ENCODE measurements at regions not wholly inside any gene's neighbourhood (a gene's known extent, or its start where the extent isn't known, plus 50 kb on each side); places are given as distances from the start of the nearest gene placed in this dataset.

DNA sequence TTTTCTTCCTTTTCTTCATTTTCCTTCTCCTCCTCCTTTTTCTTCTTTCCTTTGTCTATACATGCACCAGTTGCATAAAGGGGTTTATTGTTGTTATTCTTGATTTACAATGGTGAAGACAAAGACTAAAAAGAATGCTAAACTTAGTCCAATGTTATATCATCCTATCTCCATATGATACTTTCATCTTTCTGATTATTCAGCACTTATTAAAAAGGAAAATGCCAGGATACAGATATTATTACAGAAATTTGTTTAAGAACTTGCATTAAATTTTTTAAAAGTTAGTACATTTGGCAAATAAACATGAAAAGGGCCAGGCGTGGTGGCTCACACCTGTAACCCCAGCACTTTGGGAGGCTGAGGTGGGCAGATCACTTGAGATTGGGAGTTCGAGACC lies 1074.9 kb downstream of the EFNA5 start:
- Histone ChIP-seq H3K9me3 (no peaks in the 10 kb centered on the region), H3K27ac (no peak overlapping the region), H3K36me3 (ENCODE audit: insufficient read depth in 1 of 2, low read depth in 1 of 2) (no peaks in the 10 kb centered on the region), H3K27me3 (ENCODE audit: insufficient read depth in 3 of 3, low read length in 2 of 3) (no peaks in the 10 kb centered on the region), H3K4me3 (no peak overlapping the region), H3K4me1 (no peaks in the 10 kb centered on the region)
- no peak for ATAC-seq
- WGBS, 3 donors = 90 to 98% (median 93%) methylated on average over 2 of the region's 2 CpGs
- intact Hi-C loops (cut with DNase I) = no loop called here
- no peak for DNase-seq
- TF ChIP-seq, protein P1, sequence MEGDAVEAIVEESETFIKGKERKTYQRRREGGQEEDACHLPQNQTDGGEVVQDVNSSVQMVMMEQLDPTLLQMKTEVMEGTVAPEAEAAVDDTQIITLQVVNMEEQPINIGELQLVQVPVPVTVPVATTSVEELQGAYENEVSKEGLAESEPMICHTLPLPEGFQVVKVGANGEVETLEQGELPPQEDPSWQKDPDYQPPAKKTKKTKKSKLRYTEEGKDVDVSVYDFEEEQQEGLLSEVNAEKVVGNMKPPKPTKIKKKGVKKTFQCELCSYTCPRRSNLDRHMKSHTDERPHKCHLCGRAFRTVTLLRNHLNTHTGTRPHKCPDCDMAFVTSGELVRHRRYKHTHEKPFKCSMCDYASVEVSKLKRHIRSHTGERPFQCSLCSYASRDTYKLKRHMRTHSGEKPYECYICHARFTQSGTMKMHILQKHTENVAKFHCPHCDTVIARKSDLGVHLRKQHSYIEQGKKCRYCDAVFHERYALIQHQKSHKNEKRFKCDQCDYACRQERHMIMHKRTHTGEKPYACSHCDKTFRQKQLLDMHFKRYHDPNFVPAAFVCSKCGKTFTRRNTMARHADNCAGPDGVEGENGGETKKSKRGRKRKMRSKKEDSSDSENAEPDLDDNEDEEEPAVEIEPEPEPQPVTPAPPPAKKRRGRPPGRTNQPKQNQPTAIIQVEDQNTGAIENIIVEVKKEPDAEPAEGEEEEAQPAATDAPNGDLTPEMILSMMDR (IDR thresholded peaks at IDR 0.05) = no peak

DNA sequence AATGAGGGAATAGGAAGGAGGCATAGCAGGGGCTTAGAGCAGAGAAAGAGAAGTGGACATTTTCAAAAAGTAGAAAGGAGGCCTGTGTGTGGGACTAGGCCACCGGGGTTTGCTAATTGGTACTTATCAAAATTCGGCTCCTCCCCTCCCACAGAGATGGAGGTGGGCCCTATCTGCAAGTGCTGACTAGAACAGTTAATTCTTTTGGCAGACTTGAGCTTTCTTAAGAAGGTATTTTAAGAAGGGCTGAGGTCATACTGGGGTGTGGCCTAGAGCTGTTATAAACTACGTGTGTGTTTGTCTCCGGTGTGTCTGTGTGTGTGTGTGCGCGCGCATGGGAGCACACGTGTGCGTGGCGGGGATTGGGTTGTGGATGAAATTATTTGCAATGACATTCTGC lies 1086.5 kb downstream of the EFNA5 start:
- ATAC-seq = no peak
- 78 to 84% (median 84%) methylated on average over 10 of the region's 10 CpGs for WGBS, 3 donors
- Histone ChIP-seq H3K36me3 (ENCODE audit: insufficient read depth in 1 of 2, low read depth in 1 of 2) (no peaks in the 10 kb centered on the region), H3K4me3 (no peak overlapping the region), H3K27ac (no peak overlapping the region), H3K9me3 (no peaks in the 10 kb centered on the region), H3K27me3 (ENCODE audit: insufficient read depth in 3 of 3, low read length in 2 of 3) (no peaks in the 10 kb centered on the region), H3K4me1 (no peaks in the 10 kb centered on the region)
- intact Hi-C loops (cut with DNase I) = no loop called here
- no peak for DNase-seq
- TF ChIP-seq, protein P1 (IDR thresholded peaks at IDR 0.05) = no peak

DNA sequence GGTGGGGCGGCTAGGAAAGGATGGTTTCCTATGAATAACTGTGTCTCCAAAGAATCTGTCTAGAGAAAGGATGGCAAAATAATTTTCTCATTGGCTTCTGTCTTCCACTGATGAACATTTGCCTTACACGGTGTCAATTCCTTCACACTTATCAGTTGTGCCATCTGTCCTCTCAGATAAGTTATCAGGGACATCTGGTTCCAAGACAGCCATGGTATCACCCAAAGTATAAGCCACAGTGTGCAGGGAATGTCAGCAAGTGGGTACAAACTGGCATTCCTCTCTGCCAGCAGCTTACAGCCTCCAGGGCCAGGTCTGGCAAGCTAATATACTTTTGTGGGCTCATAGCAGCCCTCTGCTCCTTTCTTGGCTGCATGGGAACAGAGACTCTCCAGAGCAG lies 1092.0 kb downstream of the EFNA5 start:
- H3K27me3 ChIP-seq (ENCODE audit: insufficient read depth in 3 of 3, low read length in 2 of 3) = no peaks in the 10 kb centered on the region
- TF ChIP-seq, protein P1 (IDR thresholded peaks at IDR 0.05) = no peak
- no peak overlapping the region for H3K4me3 ChIP-seq
- no peak for ATAC-seq
- WGBS, 3 donors = 71 to 82% (median 78%) methylated on average over 2 of the region's 2 CpGs
- DNase-seq = no peak
- intact Hi-C loops (cut with DNase I) = no loop called here
- H3K9me3 ChIP-seq = no peaks in the 10 kb centered on the region
- no peaks in the 10 kb centered on the region for H3K4me1 ChIP-seq
- H3K36me3 ChIP-seq (ENCODE audit: insufficient read depth in 1 of 2, low read depth in 1 of 2) = no peaks in the 10 kb centered on the region
- H3K27ac ChIP-seq = no peak overlapping the region

DNA sequence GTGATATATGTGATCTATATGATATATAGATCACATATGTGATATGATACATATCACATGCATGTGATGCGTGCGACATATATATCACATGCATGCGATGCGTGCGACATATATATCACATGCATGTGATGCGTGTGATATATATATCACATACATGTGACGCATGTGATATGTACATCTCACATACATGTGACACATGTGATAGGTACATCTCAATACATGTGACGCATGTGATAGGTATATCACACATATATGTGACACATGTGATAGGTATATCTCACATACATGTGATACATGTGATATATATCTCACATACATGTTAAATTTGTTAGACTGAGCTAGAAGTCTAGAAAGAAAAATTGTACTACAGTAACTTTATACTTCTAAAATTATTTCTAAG lies 1095.9 kb downstream of the EFNA5 start:
- TF ChIP-seq, protein P1 (IDR thresholded peaks at IDR 0.05) = no peak
- H3K36me3 ChIP-seq (ENCODE audit: insufficient read depth in 1 of 2, low read depth in 1 of 2) = no peaks in the 10 kb centered on the region
- no peaks in the 10 kb centered on the region for H3K4me1 ChIP-seq
- ATAC-seq (no peak), DNase-seq (no peak)
- 97 to 100% (median 98%) methylated on average over 8 of the region's 8 CpGs for WGBS, 3 donors
- intact Hi-C loops (cut with DNase I) = no loop called here
- no peaks in the 10 kb centered on the region for H3K27me3 ChIP-seq (ENCODE audit: insufficient read depth in 3 of 3, low read length in 2 of 3)
- no peak overlapping the region for H3K4me3 ChIP-seq
- H3K27ac ChIP-seq = no peak overlapping the region
- H3K9me3 ChIP-seq = no peaks in the 10 kb centered on the region

DNA sequence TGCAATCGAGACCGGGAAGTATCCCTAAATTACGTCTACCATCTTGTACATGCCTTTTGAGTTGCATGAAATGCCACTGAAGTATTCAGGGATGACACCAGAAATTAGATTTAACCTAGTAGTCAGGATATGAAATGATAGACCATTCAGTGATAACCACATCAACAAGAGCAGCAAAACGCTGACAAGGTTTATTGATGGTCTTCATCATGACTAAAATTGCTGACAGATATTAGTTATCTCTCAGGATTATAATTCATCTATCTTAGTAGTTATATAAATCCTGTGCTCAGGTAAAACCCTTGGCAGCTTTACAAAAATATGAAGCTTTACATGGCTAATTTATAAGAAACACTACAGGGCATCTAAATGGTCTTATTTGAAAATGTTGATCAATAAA lies 1104.7 kb downstream of the EFNA5 start:
- ATAC-seq = no peak
- H3K27me3 ChIP-seq (ENCODE audit: insufficient read depth in 3 of 3, low read length in 2 of 3) = no peaks in the 10 kb centered on the region
- intact Hi-C loops (cut with DNase I) = no loop called here

More for the DNA sequence above, 1104.7 kb downstream of the EFNA5 start:
- TF ChIP-seq, protein P1 (IDR thresholded peaks at IDR 0.05) = no peak
- no peak for DNase-seq
- Histone ChIP-seq H3K4me3 (no peak overlapping the region), H3K9me3 (no peaks in the 10 kb centered on the region), H3K27ac (no peak overlapping the region), H3K4me1 (no peaks in the 10 kb centered on the region), H3K36me3 (ENCODE audit: insufficient read depth in 1 of 2, low read depth in 1 of 2) (no peaks in the 10 kb centered on the region)
- WGBS, 3 donors = 71 to 97% (median 96%) methylated on average over 4 of the region's 4 CpGs
